PC-3 (cell line): ENCODE measurements at regions not wholly inside any gene's neighbourhood (a gene's known extent, or its start where the extent isn't known, plus 50 kb on each side); places are given as distances from the start of the nearest gene placed in this dataset.
"Not testable (repeated sequence)": the region's sequence is repeated elsewhere in the genome, so short reads cannot be mapped to it uniquely, and the experiment has no call there.

ENCODE experiments used
- EZH2 ChIP-seq: fragments of 300-600 bp; sonication (generic); IDR thresholded peaks from one replicate; pipeline ENCODE4 v1.6.1; 2017; ENCODE audit warnings: antibody characterized with exemption, mild to moderate bottlenecking, low read length; ENCODE audit not compliant: unreplicated experiment
- EZH2phosphoT487 ChIP-seq: fragments of 300-600 bp; sonication (generic); IDR thresholded peaks from 2 replicates; pipeline ENCODE4 v1.6.1; 2018; ENCODE audit warnings: mild to moderate bottlenecking, antibody characterized with exemption, low read length, borderline replicate concordance
- TF ChIP-seq, protein P1 (sequence below): fragments of 300-600 bp; sonication (generic); conservative IDR thresholded peaks from 2 replicates; pipeline ENCODE4 v1.5.1; 2017; ENCODE audit warnings: antibody characterized with exemption, low read depth, mild to moderate bottlenecking, low read length

- TF ChIP-seq EZH2phosphoT487, EZH2: not testable (repeated sequence)
- TF ChIP-seq, protein P1, sequence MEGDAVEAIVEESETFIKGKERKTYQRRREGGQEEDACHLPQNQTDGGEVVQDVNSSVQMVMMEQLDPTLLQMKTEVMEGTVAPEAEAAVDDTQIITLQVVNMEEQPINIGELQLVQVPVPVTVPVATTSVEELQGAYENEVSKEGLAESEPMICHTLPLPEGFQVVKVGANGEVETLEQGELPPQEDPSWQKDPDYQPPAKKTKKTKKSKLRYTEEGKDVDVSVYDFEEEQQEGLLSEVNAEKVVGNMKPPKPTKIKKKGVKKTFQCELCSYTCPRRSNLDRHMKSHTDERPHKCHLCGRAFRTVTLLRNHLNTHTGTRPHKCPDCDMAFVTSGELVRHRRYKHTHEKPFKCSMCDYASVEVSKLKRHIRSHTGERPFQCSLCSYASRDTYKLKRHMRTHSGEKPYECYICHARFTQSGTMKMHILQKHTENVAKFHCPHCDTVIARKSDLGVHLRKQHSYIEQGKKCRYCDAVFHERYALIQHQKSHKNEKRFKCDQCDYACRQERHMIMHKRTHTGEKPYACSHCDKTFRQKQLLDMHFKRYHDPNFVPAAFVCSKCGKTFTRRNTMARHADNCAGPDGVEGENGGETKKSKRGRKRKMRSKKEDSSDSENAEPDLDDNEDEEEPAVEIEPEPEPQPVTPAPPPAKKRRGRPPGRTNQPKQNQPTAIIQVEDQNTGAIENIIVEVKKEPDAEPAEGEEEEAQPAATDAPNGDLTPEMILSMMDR = not testable (repeated sequence)
These were observed 80.5 kb upstream of the FAM110C start for GRCh38 chr2:126769-127168.
